Adrenal gland (tissue), 5 donors: ENCODE measurements at regions not wholly inside any gene's neighbourhood (a gene's known extent, or its start where the extent isn't known, plus 50 kb on each side); places are given as distances from the start of the nearest gene placed in this dataset.

Experiments
- POLR2A ChIP-seq, 2 donors: fragments of 450-650 bp; IDR thresholded peaks; one replicate each; pipeline ENCODE4 v1.6.1; 2017; ENCODE audit warnings: antibody characterized with exemption in 2 of 2, mild to moderate bottlenecking in 2 of 2, moderate library complexity in 1 of 2
- TF ChIP-seq, protein P1 (sequence below), 6 experiments: fragments of 450-650 bp in 4 of 6; fragments of 200-600 bp in 2 of 6; sonication (generic) in 1 of 6; IDR thresholded peaks; 1 replicate in 5 of 6; 2 replicates in 1 of 6; pipeline versions ENCODE4 v1.5.1 to v1.8.0; 2016 to 2021; ENCODE audit warnings: antibody characterized with exemption in 6 of 6, mild to moderate bottlenecking in 2 of 6, moderate library complexity in 1 of 6
- donor health status: DM: no; HTN: no; CAD: no.

DNA sequence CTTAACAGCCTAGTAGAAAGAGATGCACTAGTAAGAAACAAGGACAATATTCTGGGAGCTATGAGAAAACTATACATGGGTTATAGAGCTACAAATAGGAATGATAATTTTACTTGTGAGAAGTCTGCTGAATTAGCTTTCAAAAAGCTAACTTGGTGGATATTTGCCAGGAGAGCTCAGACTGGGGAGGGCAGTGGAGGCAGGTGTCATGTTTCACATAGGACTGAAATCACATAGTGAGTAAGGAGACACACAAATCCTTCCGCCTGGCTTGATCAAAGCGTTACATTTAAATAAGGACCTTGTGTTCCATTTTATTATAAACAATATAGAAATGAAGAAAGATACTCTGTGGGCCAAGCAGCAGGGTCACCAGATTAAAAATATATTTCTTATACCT lies 235.0 kb downstream of the ISL1 start:
- TF ChIP-seq, protein P1, sequence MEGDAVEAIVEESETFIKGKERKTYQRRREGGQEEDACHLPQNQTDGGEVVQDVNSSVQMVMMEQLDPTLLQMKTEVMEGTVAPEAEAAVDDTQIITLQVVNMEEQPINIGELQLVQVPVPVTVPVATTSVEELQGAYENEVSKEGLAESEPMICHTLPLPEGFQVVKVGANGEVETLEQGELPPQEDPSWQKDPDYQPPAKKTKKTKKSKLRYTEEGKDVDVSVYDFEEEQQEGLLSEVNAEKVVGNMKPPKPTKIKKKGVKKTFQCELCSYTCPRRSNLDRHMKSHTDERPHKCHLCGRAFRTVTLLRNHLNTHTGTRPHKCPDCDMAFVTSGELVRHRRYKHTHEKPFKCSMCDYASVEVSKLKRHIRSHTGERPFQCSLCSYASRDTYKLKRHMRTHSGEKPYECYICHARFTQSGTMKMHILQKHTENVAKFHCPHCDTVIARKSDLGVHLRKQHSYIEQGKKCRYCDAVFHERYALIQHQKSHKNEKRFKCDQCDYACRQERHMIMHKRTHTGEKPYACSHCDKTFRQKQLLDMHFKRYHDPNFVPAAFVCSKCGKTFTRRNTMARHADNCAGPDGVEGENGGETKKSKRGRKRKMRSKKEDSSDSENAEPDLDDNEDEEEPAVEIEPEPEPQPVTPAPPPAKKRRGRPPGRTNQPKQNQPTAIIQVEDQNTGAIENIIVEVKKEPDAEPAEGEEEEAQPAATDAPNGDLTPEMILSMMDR (IDR thresholded peaks at IDR 0.05), result no peak
- TF ChIP-seq POLR2A (IDR thresholded peaks at IDR 0.05), result no peak
